Stimulated activated CD4-positive, alpha-beta T cell treated with anti-CD3 and anti-CD28 coated beads, Interleukin-12 subunit alpha, Interleukin-12 subunit beta, amount 100 ng/mL, for 48 hours (primary cell): ENCODE measurements at regions not wholly inside any gene's neighbourhood (a gene's known extent, or its start where the extent isn't known, plus 50 kb on each side); places are given as distances from the start of the nearest gene placed in this dataset.

ENCODE experiments used
- DNase-seq, 3 donors: peaks; one replicate each; pipeline ENCODE4 v3.0.0-alpha.2; 2020; ENCODE audit warnings: low read depth in 2 of 3, low spot score in 1 of 3

DNA sequence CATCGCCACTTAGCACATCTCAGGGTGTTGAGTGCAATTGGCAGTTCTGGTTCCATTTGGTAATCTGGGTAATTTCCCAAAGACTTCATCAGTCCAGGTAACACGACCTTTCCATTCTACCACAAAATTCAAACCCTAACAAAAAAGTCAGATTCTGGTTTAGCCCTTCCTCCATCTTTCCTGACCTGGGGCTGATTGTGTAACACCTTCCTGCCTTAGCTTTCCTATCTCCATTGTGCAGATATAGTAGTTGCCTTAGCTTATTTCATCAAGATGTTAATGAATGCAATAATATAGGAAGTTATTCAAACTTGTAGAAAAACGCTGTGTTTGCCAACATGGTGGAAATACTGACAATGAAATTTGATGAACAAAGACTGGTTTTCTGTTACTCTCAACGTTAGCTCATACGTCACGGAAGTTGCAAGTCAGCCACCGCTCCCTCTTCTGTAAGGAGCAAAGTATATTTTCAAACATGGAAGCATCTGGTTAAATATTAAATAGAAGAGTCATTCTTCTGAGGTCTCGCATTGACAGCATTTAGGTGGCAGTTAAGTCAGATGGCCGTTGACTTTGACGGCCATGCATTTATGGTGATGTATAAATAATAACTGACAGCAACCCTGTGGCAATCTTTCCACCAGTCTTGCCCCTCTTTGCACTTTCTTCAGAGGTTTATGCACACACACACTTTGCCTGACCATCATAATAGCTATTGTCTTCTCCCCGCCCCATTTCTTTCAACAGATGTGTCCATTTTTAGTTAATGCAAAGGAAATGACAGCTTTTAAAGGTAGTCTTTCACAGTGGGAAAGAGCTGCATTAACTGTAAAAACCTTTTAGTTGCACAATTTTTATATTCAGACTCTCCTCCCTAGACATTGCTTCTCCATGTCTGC is 205.1 kb upstream of the BMPER start:
- DNase-seq = no peak

DNA sequence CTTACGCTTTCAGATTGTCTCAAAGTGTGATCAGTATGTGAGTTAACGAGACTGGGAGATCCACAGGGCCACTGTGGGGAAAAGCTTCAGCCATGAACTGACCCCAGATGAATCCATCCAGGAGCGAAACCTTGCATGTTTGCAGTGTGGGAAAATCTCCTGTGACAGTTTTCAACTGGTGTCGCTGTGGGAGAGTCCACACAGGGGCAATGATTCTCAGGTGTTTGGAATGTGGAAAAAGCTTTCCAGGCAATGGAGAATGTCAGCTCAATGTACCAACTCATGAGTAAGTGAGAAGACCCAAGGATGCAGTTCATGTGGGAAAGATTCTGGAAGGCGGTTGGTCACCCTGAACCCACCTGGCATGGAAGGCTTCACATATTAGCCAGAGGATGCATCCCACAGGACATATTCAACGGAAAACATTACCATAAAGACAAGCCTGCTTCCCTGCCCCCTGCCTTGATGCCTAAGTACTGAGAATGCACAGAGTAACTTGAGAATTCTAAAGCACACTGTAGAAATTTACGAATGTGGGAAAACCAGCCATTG is 204.1 kb upstream of the BMPER start:
- no peak for DNase-seq

DNA sequence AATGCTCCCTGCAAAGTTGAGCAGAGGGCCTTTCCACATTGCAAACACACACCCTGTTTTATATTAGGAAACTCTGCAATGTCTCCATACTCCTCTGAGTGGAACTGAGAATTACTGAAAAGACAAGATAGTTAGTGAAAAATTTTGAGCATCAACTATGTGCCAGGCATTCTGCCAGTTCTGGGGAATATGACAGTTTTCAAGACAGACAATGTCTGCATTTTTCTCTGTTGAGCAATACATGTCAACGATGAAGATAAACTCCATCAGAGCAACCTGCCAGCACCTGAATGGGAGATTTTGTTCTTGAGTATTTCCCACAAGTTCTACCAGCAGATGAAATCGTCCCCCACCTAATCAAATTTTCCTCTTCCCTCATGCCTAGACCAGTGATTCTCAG is 203.4 kb upstream of the BMPER start:
- no peak for DNase-seq

DNA sequence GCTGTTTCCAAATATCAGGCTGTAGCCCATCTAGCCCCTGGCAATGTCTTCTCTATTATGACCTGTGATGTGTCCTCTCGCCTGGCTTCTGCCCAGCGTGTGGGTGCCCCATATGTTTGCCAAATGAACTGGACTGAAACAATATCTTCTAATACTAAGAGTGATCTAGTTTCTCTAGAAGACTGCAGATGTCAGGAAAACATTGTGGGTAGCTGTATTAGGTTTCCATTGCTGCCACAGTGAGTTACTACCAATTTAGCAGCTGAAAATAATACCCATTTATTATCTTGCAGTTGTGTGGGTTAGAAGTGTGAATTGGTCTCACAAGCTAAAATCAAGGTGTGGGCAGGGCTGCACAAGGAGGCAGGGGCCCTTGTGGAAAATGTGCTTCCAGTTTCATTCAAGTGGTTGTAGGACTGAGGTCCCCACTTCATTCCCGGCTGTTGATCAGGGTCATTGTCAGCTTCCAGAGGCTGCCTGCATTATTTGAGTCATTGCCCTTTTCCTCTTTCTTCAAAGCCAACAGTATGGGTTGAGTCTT is 202.8 kb upstream of the BMPER start:
- no peak for DNase-seq

DNA sequence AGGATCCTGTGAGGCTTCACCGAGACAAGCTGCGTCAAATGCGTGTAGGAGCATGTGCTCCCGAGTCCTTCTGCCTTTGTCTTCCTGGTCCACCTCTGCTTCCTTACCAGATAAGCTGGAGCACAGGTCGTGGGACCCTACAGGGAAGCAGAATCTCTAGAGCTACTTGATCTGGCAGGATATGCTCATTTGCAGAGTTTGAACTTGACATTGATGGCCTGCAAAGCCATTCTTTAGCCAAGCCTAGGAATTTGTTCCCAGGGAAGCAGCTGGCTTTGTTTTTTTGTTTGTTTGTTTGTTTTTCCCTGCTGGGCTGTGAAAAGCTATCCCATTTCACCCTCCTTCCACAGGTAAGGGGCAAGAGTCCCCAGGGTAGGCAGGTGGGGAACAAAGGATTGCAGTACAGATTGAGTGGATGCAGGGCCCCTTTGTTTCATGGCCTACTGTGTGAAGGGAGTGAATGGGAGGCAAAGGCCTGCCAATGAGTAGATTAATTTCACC is 200.0 kb upstream of the BMPER start:
- no peak for DNase-seq

DNA sequence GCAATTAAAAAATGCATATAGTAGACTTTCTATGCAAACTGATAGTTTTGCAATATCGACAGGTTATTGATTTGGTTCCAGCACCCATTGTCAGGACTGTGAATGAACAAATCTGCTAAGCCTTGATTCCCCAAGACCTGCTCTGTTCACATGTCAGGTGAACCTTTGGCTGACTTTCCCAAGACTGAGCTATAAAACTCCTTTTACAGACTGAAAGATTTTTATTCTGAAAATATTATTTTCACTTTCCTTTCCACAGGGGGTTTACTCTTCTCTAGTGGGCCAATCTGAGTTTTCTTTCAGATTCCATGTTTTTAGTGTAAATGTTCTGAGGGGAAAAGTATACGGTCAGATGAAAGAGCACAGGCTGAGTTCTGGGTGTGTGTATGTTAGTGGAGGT is 199.2 kb upstream of the BMPER start:
- DNase-seq = no peak

DNA sequence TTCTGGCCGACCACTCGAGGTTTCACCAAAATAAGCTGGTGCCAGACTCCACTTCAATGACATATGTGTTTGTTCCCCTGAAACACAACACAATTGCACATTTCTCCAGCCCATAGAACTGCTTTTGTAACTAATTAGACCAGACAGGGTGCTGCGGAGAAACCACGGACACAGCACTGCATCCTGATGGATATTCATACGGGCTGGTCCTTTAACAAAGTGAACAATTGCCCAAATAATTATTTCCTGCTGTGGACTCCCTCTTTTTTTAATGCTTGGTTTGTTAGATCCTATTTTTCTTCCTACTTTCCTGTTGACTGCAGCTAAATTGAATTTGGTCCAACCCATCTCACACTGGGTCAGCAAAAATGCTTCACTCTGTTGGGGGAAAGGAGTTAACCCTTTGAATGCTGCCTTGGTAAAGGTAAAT is 198.6 kb upstream of the BMPER start:
- DNase-seq = no peak

DNA sequence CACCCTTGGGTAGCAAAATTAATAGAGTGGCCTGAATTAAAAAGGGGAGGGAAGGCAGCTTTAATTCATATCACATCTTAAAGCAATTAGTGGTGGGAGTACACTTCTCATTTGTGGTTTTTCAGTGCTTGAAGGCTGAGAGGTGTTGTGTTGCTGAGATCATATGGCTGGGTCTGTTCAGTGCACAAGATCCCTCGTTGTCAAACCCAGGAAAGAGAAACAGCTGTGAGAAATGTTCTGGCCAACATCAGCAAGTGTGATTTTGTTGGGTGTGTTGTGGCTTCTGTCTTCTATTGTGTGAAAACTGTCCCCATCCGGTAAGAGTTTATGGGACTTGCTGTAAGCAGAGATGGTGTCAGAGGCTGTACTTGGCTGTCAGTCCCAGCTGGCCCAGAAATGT is 197.9 kb upstream of the BMPER start:
- no peak for DNase-seq

DNA sequence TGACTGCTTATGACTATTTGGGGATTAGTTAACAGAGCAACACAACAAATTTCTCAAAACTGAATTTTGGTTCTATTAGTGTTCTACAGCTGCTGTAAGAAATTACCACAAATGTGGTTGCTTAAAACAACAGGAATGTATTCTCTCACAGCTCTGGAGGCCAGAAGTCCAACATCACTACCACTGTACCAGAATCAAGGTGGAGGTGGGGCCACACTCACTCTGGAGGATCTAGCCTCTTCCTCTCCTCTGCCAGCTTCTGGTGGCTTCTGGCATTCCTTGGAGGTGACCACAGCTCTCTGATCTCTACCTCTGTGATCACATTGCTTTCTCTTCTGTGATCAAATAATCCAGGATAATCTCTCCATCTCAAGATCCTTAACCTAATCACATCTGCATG is 194.7 kb upstream of the BMPER start:
- DNase-seq = no peak

DNA sequence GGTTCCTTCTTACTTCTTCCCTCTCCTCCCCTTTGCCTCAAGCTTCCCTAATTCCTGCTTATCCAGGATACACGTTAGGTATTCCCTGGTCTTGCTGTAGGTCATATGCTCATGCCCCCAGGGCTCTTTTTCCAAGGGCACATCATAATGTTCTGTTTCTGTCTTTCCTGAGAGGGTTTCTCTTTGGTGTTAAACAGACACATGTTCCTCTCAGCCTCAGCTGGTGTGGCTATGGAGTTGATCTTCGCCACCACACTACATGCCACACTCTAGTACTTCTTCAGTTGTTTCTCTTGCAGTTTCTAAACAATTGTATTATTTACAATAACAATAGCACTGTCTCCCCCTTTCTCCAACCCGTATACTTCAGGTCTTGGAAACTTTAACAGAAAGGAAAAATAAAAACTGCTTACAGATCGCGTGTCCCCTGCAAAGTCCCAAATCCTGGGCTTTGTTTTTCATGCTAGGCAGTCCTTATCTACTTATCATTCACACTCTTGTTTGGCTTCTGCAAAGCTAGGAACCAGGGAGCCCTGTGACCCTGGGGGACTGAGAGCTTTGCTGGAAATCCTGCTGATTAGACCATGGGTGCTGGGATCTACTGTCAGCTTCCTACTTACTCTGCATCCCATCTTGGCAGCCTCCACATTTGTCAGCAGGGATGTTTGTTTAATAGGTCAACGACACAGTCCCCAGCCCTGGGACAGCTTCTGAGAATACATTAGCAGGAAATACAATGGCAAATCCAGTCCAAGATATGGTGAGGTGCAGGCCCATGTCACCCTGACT is 193.9 kb upstream of the BMPER start:
- DNase-seq = no peak

DNA sequence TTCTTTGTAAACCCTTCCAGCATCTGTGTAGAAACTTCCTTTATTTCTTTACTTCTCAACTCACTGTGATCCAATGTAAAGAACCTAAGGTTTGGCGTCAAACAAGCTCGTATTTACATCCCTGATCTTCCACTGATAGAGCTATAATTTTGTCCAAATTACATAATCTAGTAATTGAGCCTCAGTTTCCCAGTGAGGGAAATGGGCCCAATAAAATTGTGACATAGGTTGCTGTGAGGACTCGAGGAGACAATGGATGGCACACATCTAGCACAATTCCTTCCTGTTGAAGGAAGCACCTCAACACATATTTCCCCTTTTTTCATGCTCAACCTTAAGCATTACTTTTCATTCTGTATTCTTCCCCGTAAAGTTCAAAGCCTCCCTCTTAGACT is 193.3 kb upstream of the BMPER start:
- DNase-seq = no peak

DNA sequence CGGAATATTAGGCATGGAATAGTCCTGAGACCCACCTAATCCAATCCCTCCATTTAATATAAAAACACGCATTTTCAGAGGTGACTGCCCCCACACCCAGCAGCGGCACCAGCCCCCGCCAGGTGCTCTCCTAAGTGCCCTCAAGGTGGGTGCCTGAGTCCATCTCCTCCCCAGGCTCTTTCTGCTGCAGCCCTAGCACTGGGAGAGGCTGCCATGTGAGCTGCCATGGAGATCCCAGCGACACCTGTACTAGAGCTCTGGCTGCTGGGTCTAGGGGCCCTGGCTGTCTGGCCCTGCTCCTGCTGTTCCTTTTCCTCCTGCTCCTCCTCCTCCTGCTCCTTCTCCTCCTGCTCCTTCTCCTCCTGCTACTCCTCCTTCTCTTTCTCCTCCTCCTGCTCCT is 191.1 kb upstream of the BMPER start:
- no peak for DNase-seq

DNA sequence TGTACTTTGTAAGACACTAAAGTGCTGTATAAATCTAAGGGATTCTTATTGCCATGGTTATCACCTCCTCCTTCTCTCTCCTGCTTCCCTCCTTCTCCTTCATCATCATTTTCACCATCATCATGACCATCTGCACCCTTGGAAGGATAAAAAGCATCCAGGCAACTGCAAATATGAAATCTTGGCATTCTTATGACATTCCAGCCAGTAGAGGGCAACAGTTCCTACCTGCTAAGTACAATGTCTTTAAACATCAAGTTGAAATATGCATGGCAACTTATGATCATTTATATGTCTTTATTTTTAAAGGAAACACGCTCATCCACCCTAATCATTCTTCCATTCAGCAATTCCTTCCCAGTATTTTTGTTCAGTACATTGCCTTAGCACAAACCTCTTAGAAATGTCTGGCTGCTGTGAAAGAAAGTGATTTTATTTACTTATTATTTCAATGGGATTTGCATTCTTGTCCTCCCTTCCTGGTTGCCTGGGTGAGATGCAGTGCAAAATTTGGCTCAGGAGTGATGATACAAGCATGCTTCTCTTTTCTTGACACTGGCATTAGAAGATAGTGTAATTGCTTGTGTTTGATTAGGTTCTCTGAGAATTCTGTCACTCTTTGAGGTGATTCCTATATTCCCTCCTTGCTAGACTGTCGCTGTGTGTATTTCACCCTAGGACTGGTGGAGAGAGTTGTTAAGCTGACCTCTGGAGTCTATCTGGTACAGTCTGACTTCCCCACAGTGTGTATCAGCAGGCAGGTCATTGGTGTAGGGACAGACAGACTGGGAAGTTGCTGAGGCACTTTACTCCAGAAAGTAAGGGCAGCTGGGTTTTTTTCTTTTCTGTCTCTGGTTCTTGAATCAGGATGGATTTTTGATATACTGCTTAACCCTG is 188.5 kb upstream of the BMPER start:
- DNase-seq = no peak

DNA sequence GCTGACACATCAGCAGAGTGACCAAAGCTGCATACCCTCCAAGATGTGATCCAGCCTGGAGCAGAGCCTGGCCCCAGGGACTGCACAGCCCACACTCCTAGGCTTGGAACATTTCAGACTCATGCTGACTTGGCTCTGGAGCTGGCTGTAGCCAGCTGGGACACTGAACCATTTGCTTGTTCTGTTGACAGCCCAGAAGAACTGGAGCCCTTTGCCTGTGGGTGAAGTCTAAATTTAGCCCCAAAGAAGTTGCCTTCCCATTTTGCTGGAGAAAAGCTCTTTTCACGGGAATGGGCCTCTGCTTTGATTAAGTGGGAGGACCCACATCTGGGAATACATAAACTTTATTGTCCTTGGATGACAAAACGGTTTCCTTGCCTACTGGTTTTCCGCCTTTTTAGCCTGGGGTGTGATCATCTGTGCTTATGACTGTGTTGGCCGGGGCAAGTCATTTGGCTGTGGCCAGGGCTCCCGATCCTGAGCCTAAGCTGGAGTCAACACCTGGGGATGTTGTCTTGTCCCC is 186.2 kb upstream of the BMPER start:
- no peak for DNase-seq

DNA sequence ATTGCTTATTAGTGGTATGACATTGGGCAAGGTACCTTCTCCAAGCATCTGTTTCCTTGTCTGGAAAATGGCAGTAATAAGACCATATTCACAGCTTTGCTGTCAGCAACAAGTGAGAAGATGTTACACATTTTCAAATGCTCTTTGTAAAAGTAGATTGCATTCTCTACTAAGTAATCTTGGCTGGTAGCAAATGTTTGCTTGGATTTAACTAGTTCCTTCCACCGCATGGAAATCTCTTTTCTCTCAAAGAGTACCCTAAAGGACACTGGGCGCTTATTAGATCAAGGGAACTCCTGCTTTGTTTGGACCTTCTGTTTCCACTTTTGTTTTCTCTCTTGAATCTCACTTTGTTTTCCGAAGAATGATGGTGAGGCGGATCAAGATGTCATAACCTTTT is 185.2 kb upstream of the BMPER start:
- no peak for DNase-seq

DNA sequence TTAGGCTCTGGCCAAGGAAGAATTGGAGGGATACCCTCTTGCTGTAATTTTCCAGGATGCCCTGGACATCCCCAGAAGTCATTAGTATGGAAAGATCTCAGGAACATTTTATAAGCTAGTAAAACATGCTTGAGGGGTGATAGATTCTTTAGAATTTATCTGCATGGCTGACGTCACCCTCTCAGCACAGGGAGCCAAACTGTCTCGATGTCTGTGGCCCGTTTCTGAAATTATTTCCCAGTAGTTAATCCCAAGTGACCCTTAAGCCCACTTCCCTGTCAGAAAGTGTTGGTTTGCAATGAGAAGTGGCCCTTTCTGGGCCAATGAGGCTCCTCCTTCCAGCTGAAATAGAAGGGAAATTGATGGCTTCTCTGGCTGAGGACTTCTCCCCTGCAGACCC is 184.5 kb upstream of the BMPER start:
- DNase-seq = no peak

DNA sequence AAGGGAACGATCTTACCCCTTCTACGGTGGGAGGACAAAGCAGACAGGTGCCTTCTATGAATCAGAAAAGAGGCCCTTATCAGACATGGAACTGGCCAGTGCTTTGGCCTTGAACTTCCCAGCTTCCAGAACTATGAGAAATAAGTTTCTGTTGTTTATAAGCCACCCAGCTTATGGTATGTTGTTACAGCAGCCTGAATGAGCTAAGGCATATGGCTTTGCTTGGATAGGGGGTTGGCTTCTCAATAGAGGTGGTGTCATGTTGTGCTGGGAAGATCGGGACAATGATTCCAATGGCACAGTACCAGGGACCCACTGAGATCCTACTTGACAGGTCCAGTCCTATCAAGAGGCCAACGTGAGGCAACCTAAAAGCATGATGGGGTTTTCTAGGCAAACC is 183.4 kb upstream of the BMPER start:
- DNase-seq = no peak

DNA sequence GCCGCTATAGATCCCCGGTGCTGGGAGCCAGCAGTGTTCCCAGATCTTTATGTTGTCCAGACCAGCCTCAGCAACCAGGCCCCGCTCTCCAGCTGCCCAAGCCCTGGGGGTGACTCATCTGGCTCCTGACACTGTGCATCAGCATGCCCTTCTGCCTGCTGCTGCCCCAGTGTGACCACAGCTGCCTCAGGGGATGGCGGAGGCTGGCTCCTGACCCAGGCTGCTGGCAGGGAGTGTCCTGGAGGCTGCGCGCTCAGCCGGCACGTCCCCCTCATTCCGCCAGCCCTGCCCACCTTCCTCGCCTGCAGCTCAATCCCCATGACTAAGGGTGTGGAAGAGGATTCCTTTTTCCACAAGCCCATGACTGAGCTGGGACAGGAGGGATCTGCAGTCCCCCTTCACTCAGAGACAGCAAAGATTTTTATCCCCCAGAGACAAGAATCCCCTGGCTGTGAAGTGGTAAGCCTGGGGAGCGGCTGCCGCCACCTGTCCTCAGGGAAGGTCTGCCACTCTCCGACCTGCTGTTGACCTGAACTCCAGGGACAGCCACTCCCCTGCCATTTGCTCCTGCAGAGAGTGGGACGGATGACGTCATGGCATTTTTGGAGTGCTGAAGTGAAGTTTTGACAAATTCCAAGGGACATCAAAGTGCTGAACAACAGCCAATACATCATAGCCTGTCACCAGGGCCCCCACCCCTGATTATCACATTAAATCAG is 182.8 kb upstream of the BMPER start:
- DNase-seq = no peak

DNA sequence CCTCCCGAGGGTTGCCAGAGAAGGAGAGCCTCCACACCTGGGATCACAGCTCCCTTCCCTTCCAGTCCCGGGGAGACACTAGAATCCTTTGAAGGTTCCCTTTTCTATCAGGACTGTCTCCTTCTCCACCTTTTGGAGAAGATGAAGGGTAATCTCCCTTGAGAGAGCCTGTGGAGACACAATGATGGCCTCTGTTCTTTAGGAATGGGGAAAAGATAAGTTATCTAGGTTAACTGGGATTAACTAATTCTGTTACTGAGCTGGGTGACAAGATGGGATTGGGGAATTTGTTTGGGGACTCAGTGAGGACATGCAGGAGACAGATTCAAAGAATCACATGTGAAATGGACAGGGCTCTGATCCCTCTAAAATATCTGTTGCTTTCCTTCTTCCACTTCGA is 181.1 kb upstream of the BMPER start:
- DNase-seq = no peak
